GM12878 (cell line): ENCODE measurements at regions not wholly inside any gene's neighbourhood (a gene's known extent, or its start where the extent isn't known, plus 50 kb on each side); places are given as distances from the start of the nearest gene placed in this dataset.

Source experiments
- ATAC-seq: fragments of 200-7000 bp; cut with Tn5 transposase; 3 replicates; pipeline ENCODE4 v1.9.1; 2020; ENCODE audit warnings: mild to moderate bottlenecking, moderate library complexity
- BruUV-seq: library from RNA; stranded (reverse); fragments of 400-500 nt; replicated peaks from 2 replicates; lab custom pipeline; 2021; lab: Mats Ljungman, UMichigan
- CTCF ChIA-PET: fragments of 300-600 bp; sonication (Branson Sonifier 250); formaldehyde crosslinking; extraction: SDS; loops from one replicate; lab custom pipeline; 2021; ENCODE audit warnings: inconsistent platforms; lab: Yijun Ruan, JAX
- POLR2A ChIA-PET: fragments of 350-600 bp; formaldehyde crosslinking; extraction: SDS; loops from one replicate; lab custom pipeline; 2021; ENCODE audit warnings: inconsistent platforms; lab: Charles Lee
- RAD21 ChIA-PET: fragments of 300-600 bp; sonication (Branson Sonifier 250); formaldehyde crosslinking; loops from one replicate; lab custom pipeline; 2023; ENCODE audit warnings: antibody characterized with exemption; ENCODE audit not compliant: unreplicated experiment; lab: Charles Lee
- SMC1A ChIA-PET: fragments of 300-600 bp; sonication (Branson Sonifier 250); formaldehyde crosslinking; loops from one replicate; lab custom pipeline; 2023; ENCODE audit not compliant: unreplicated experiment, uncharacterized antibody; lab: Charles Lee
- DNase-seq: peaks from one replicate; pipeline ENCODE4 v3.0.0-alpha.2; 2011; ENCODE audit warnings: low read depth, low spot score
- FAIRE-seq: peaks from 3 replicates; lab custom pipeline; 2011; peaks lifted over from hg19 to GRCh38; lab: Jason Lieb, UNC
- H2AFZ ChIP-seq: 2 replicates; pipeline ENCODE4 v1.6.0; 2011; ENCODE audit warnings: low read depth, low read length, control low read depth; ENCODE audit not compliant: control insufficient read depth
- H3K27ac ChIP-seq: 2 replicates; pipeline ENCODE4 v1.5.1; 2011; ENCODE audit warnings: control low read depth; ENCODE audit not compliant: control insufficient read depth, insufficient read depth
- H3K27me3 ChIP-seq, 2 experiments: replicated peaks in 1 of 2; 2 replicates each; pipeline versions ENCODE4 v1.6.0 to v1.6.1; 2011; ENCODE audit warnings: low read length in 1 of 2; ENCODE audit not compliant: control insufficient read depth in 2 of 2, insufficient read depth in 2 of 2
- H3K36me3 ChIP-seq, 2 experiments: 2 replicates each; pipeline ENCODE4 v1.5.1; 2011; ENCODE audit warnings: low read length in 1 of 2; ENCODE audit not compliant: control insufficient read depth in 2 of 2, insufficient read depth in 2 of 2
- H3K4me1 ChIP-seq: 2 replicates; pipeline ENCODE4 v1.6.1; 2011; ENCODE audit warnings: mild to moderate bottlenecking, low read length, moderate library complexity, mixed read lengths; ENCODE audit not compliant: control insufficient read depth, insufficient read depth
- H3K4me2 ChIP-seq: 2 replicates; pipeline ENCODE4 v1.6.0; 2011; ENCODE audit warnings: control low read depth; ENCODE audit not compliant: control insufficient read depth, insufficient read depth
- H3K4me3 ChIP-seq: fragments of 200-600 bp; sonication (generic); 2 replicates; pipeline ENCODE4 v1.5.1; 2016
- H3K79me2 ChIP-seq: 2 replicates; pipeline ENCODE4 v1.6.0; 2011; ENCODE audit warnings: low read length; ENCODE audit not compliant: control insufficient read depth, insufficient read depth
- H3K9ac ChIP-seq: 2 replicates; pipeline ENCODE4 v1.8.0; 2011; ENCODE audit warnings: low read length, control low read depth, mixed read lengths; ENCODE audit not compliant: control insufficient read depth, insufficient read depth
- H3K9me3 ChIP-seq: replicated peaks from 3 replicates; pipeline ENCODE4 v1.5.1; 2011; ENCODE audit warnings: mild to moderate bottlenecking, low read length; ENCODE audit not compliant: control insufficient read depth, insufficient read depth
- H4K20me1 ChIP-seq: 2 replicates; pipeline ENCODE4 v1.6.0; 2011; ENCODE audit not compliant: control insufficient read depth, insufficient read depth
- DPF2 ChIP-seq: fragments of 450-650 bp; IDR thresholded peaks from 2 replicates; pipeline ENCODE4 v1.6.1; 2017; ENCODE audit warnings: mild to moderate bottlenecking
- ESRRA ChIP-seq: IDR thresholded peaks from 2 replicates; pipeline ENCODE4 v1.6.1; 2012; ENCODE audit warnings: mild to moderate bottlenecking, low read length, improper control_type of control experiment
- IKZF1 ChIP-seq: fragments of 450-650 bp; conservative IDR thresholded peaks from 2 replicates; pipeline ENCODE4 v1.6.1; 2017; ENCODE audit warnings: antibody characterized with exemption, mild to moderate bottlenecking
- IKZF2 ChIP-seq, 2 experiments: fragments of 450-650 bp; IDR thresholded peaks; 2 replicates each; pipeline ENCODE4 v1.6.1; 2017; ENCODE audit warnings: mild to moderate bottlenecking in 2 of 2, moderate library complexity in 2 of 2
- IRF4 ChIP-seq: IDR thresholded peaks from 2 replicates; pipeline ENCODE4 v1.6.1; 2011; ENCODE audit warnings: low read depth, low read length
- MEF2B ChIP-seq: fragments of 450-650 bp; IDR thresholded peaks from 2 replicates; pipeline ENCODE4 v1.6.1; 2018; ENCODE audit warnings: mild to moderate bottlenecking, moderate library complexity; ENCODE audit not compliant: partially characterized antibody, poor library complexity, severe bottlenecking
- NFIC ChIP-seq: IDR thresholded peaks from 2 replicates; pipeline ENCODE4 v1.6.1; 2012; ENCODE audit warnings: low read depth, mild to moderate bottlenecking, inconsistent platforms, low read length, moderate library complexity
- NR2C2 ChIP-seq: IDR thresholded peaks from 2 replicates; pipeline ENCODE4 v1.6.1; 2011; ENCODE audit warnings: borderline replicate concordance, low read depth; ENCODE audit not compliant: control insufficient read depth, insufficient read length
- PAX5 ChIP-seq: IDR thresholded peaks from 2 replicates; pipeline ENCODE4 v1.6.1; 2011; ENCODE audit warnings: low read depth, low read length, borderline replicate concordance
- RAD51 ChIP-seq: fragments of 450-650 bp; IDR thresholded peaks from 2 replicates; pipeline ENCODE4 v1.6.1; 2016; ENCODE audit warnings: moderate library complexity, mild to moderate bottlenecking, inconsistent platforms
- RUNX3 ChIP-seq: IDR thresholded peaks from 2 replicates; pipeline ENCODE4 v1.6.1; 2012; ENCODE audit warnings: low read length, inconsistent platforms
- ZNF207 ChIP-seq: fragments of 450-650 bp; IDR thresholded peaks from 2 replicates; pipeline ENCODE4 v1.6.1; 2014; ENCODE audit warnings: antibody characterized with exemption, mild to moderate bottlenecking, borderline replicate concordance
- WGBS: methylation state at CpG from one replicate; pipeline ENCODE4 v1.1.6; 2016; ENCODE audit warnings: low lambda C conversion rate; ENCODE audit not compliant: insufficient replicate concordance, insufficient coverage; ENCODE audit errors: missing lambda C conversion rate; 5-methylcytosine and 5-hydroxymethylcytosine counted together
- in situ Hi-C: fragments of 300-500 bp; cut with MboI; formaldehyde crosslinking; loops from 9 replicates; pipeline ENCODE4 v1.14.3; 2018; ENCODE audit warnings: mixed read lengths
- intact Hi-C: fragments of 100-400 bp; cut with micrococcal nuclease; formaldehyde crosslinking; loops from one replicate; pipeline ENCODE4 v1.14.2; 2022; ENCODE audit not compliant: unreplicated experiment
- TF ChIP-seq, protein P1 (sequence below): fragments of 450-650 bp; IDR thresholded peaks from 2 replicates; pipeline ENCODE4 v1.6.1; 2017; ENCODE audit warnings: low read depth, mild to moderate bottlenecking, moderate library complexity

DNA sequence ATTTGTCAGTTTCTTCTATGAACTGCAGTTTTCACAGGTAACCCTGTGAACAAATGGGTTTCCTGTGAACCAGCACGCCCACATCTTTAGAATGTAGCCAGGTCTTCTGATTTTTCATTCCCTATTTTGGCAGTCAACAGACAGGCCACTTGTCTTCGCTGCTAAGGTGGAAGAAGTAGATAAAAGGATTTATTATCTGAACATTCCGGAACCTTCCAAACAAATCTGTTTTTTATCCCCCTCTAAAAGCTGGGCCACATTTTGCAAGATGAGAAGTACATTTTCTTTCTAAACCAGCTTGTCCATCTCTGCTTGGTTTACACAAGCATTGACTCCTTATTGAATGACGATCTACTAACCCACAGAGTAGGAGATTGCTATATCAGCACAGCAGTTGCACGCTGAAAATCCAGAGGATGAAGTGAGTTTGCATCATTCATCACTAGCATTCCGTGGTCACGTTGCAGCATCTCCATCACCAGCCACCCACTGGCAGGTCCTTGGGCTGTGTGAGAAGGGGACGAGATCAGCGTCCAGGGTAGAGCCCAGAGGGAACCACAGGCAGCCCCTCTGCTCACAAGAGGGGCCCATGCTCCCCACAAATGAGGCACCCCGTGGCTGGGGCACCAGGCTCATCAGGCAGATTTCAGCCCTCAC is 83.5 kb downstream of the TOMM20 start:
- 92% methylated on average over 10 of the region's 10 CpGs for WGBS
- peaks cover 42% of the 10 kb centered on the region for H3K4me1 ChIP-seq
- H3K27me3 ChIP-seq = no peaks in the 10 kb centered on the region
- TF ChIP-seq DPF2 = no peak
- no peak for TF ChIP-seq PAX5
- 0 out of 2 replicates have a peak, but pooled peaks have one; percentile 3 for TF ChIP-seq RUNX3
- TF ChIP-seq NR2C2 = no peak
- no peak for TF ChIP-seq ZNF207
- TF ChIP-seq NFIC = no peak
- no peak for TF ChIP-seq RAD51
- H3K79me2 ChIP-seq = no peaks in the 10 kb centered on the region
- SMC1A ChIA-PET = interaction anchor here (0.8 to 10.3 kb wide), 6 partner anchors 8 to 440 kb away, joined by 3 to 90 read pairs (median 4); no protein-coding TSS in a partner anchor
- intact Hi-C loops (no loop called here), in situ Hi-C loops (no loop called here)
- peak overlapping the region; percentile 40; the same call in 1 of the 2 replicates for H3K27ac ChIP-seq
- BruUV-seq = no TSS peak
- no peak overlapping the region for H3K4me3 ChIP-seq
- no peaks in the 10 kb centered on the region for H4K20me1 ChIP-seq
- POLR2A ChIA-PET = interaction anchor here (0.7 to 1.3 kb wide), 4 partner anchors 15 to 34 kb away, joined by 3 to 4 read pairs (median 3); no protein-coding TSS in a partner anchor
- no peaks in the 10 kb centered on the region for H3K36me3 ChIP-seq
- no peak for DNase-seq
- H2AFZ ChIP-seq = no peak overlapping the region
- RAD21 ChIA-PET = interaction anchor here (1.0 to 1.5 kb wide), 3 partner anchors 21 to 34 kb away, joined by 3 to 5 read pairs (median 4); no protein-coding TSS in a partner anchor
- H3K4me2 ChIP-seq = no peak overlapping the region
- H3K9ac ChIP-seq = no peak overlapping the region
- ATAC-seq = no peak
- no peaks in the 10 kb centered on the region for H3K9me3 ChIP-seq
- CTCF ChIA-PET = interaction anchor here (1.0 to 3.4 kb wide), 2 partner anchors 9 to 27 kb away, joined by 3 to 12 read pairs; no protein-coding TSS in a partner anchor
- no peak for FAIRE-seq

DNA sequence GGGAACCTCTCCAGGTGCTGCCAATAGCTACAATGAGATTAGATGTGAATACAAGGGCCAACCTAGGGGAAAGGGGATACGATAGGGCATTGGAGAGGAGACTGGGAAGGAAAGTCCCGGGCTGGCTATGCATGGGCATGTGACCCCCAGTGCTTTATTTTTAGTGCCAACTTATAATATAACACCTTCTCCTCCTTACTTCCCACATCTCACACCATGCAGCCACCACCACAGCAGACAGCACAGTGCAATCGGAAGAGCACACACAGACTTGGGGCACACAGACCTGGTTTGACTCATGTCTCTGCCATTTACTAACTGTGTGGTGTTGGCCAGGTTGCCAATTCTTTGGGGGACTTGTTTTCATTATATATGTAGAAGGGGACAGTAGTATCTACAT is 85.4 kb downstream of the TOMM20 start:
- 72% methylated on average over 3 of the region's 3 CpGs for WGBS
- H4K20me1 ChIP-seq = no peaks in the 10 kb centered on the region
- RAD21 ChIA-PET = no interaction called here
- no peak overlapping the region; the same call in 1 of the 2 replicates for H2AFZ ChIP-seq
- ATAC-seq (0 out of 3 replicates have a peak, but pooled peaks have one; percentile 3), DNase-seq (no peak), FAIRE-seq (no peak)
- no peak overlapping the region for H3K27ac ChIP-seq
- CTCF ChIA-PET = no interaction called here
- H3K27me3 ChIP-seq = no peaks in the 10 kb centered on the region
- no peak overlapping the region for H3K9ac ChIP-seq
- intact Hi-C loops (no loop called here), in situ Hi-C loops (no loop called here)
- no peaks in the 10 kb centered on the region for H3K36me3 ChIP-seq
- no peak overlapping the region for H3K4me3 ChIP-seq
- no TSS peak for BruUV-seq
- POLR2A ChIA-PET = no interaction called here
- SMC1A ChIA-PET = interaction anchor here (1.0 to 6.4 kb wide), 3 partner anchors 8 to 20 kb away, joined by 4 to 45 read pairs (median 4); no protein-coding TSS in a partner anchor
- peaks cover 3% of the 10 kb centered on the region for H3K9me3 ChIP-seq
- peaks cover 29% of the 10 kb centered on the region for H3K4me1 ChIP-seq
- no peaks in the 10 kb centered on the region for H3K79me2 ChIP-seq
- TF ChIP-seq, protein P1, sequence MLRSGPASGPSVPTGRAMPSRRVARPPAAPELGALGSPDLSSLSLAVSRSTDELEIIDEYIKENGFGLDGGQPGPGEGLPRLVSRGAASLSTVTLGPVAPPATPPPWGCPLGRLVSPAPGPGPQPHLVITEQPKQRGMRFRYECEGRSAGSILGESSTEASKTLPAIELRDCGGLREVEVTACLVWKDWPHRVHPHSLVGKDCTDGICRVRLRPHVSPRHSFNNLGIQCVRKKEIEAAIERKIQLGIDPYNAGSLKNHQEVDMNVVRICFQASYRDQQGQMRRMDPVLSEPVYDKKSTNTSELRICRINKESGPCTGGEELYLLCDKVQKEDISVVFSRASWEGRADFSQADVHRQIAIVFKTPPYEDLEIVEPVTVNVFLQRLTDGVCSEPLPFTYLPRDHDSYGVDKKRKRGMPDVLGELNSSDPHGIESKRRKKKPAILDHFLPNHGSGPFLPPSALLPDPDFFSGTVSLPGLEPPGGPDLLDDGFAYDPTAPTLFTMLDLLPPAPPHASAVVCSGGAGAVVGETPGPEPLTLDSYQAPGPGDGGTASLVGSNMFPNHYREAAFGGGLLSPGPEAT = peak; percentile 30; the same call in 1 of the 2 replicates
- TF ChIP-seq IRF4 (no peak), IKZF2 (IDR thresholded peaks at IDR 0.05) (peak; percentile 53 to 57; a peak in 1 of 4 replicates), RAD51 (0 out of 2 replicates have a peak, but pooled peaks have one; percentile 27), MEF2B (peak; percentile 20), IKZF1 (peak; percentile 51; the same call in 1 of the 2 replicates), ESRRA (no peak)
- no peak overlapping the region for H3K4me2 ChIP-seq
